Gastroesophageal sphincter (tissue), 4 donors: ENCODE measurements at regions not wholly inside any gene's neighbourhood (a gene's known extent, or its start where the extent isn't known, plus 50 kb on each side); places are given as distances from the start of the nearest gene placed in this dataset.
"Not testable (repeated sequence)": the region's sequence is repeated elsewhere in the genome, so short reads cannot be mapped to it uniquely, and the experiment has no call there.

Experiments used
- ATAC-seq: fragments of 150-250 bp; one replicate; pipeline ENCODE4 v1.9.1; 2016; ENCODE audit warnings: mild to moderate bottlenecking, moderate library complexity
- H3K27ac ChIP-seq, 4 donors: fragments of 200-600 bp; sonication (generic) in 3 of 4; 1 replicate in 3 of 4; 2 replicates in 1 of 4; pipeline ENCODE4 v1.5.1; 2016 to 2019
- H3K27me3 ChIP-seq: fragments of 200-600 bp; sonication (generic); one replicate; pipeline ENCODE4 v1.5.1; 2019
- H3K36me3 ChIP-seq, 2 donors: fragments of 200-600 bp; sonication (generic); one replicate each; pipeline ENCODE4 v1.5.1; 2019; ENCODE audit warnings: control low read depth in 1 of 2
- H3K4me1 ChIP-seq, 3 donors: fragments of 200-600 bp; sonication (generic); 1 replicate in 2 of 3; 2 replicates in 1 of 3; pipeline ENCODE4 v1.5.1; 2016 to 2019; ENCODE audit warnings: control low read depth in 2 of 3
- H3K4me3 ChIP-seq, 2 donors: fragments of 200-600 bp; sonication (generic); one replicate each; pipeline ENCODE4 v1.5.1; 2019; ENCODE audit warnings: mild to moderate bottlenecking in 1 of 2, moderate library complexity in 1 of 2
- H3K9me3 ChIP-seq, 3 donors: fragments of 200-600 bp; sonication (generic); one replicate each; pipeline ENCODE4 v1.5.1; 2017 to 2019; ENCODE audit warnings: control low read depth in 2 of 3
- CTCF ChIP-seq, 4 experiments: fragments of 200-600 bp in 2 of 4; fragments of 450-650 bp in 2 of 4; sonication (generic) in 1 of 4; IDR thresholded peaks; one replicate each; pipeline ENCODE4 v1.5.1; 2017 to 2019; ENCODE audit warnings: antibody characterized with exemption in 4 of 4, mild to moderate bottlenecking in 2 of 4, moderate library complexity in 2 of 4
- EP300 ChIP-seq: sonication (generic); formaldehyde crosslinking; IDR thresholded peaks from one replicate; pipeline ENCODE4 v1.6.1; 2017; ENCODE audit warnings: antibody characterized with exemption, mild to moderate bottlenecking
- POLR2A ChIP-seq, 2 donors: fragments of 450-650 bp; IDR thresholded peaks; one replicate each; pipeline ENCODE4 v1.6.1; 2017; ENCODE audit warnings: antibody characterized with exemption in 2 of 2, mild to moderate bottlenecking in 2 of 2, moderate library complexity in 1 of 2
- POLR2AphosphoS5 ChIP-seq: sonication (generic); formaldehyde crosslinking; IDR thresholded peaks from one replicate; pipeline ENCODE4 v1.6.1; 2017; ENCODE audit warnings: antibody characterized with exemption
- WGBS, 2 donors: methylation state at CpG; one replicate each; pipeline ENCODE4 v1.1.5; 2018; ENCODE audit warnings: low coverage in 1 of 2; 5-methylcytosine and 5-hydroxymethylcytosine counted together

GRCh38 chr4:33477715-33478114 lies 2757.5 kb downstream of the PCDH7 start:
- TF ChIP-seq POLR2A (IDR thresholded peaks at IDR 0.05), result no peak
- TF ChIP-seq POLR2AphosphoS5, result no peak
- no peak for TF ChIP-seq EP300
- no peak for TF ChIP-seq CTCF (IDR thresholded peaks at IDR 0.05)
- Histone ChIP-seq H3K36me3 (no peaks in the 10 kb centered on the region), H3K9me3 (no peaks in the 10 kb centered on the region), H3K27ac (no peak overlapping the region), H3K4me3 (no peak overlapping the region), H3K27me3 (no peaks in the 10 kb centered on the region), H3K4me1 (no peaks in the 10 kb centered on the region)
- no peak for ATAC-seq
- WGBS, 2 donors, result 80 to 89% methylated on average over 3 to 4 of the region's 4 CpGs

DNA sequence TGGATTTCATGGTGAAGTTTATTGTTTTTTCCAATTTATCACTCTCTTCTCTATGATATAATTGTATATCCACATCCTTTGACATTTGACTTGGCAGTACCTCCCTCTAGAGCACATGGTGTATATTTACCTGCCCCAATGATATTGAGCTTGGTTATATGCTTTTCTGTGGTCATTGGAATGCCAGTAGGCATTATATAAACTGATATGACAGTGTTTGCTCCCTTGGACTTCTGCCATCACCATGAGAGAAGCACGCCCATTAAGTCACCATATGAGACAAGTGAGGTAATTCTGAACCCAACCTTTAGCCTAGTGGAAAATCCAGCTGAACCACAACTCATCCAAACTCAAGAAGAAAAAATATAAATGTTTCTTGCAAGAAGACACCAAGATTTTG lies 2761.5 kb downstream of the ARAP2 start:
- 60 to 86% methylated on average over 1 of the region's 1 CpG for WGBS, 2 donors
- no peak for ATAC-seq
- H3K27me3 ChIP-seq, result no peaks in the 10 kb centered on the region
- no peaks in the 10 kb centered on the region for H3K9me3 ChIP-seq
- no peaks in the 10 kb centered on the region for H3K36me3 ChIP-seq
- no peak for TF ChIP-seq CTCF (IDR thresholded peaks at IDR 0.05)
- TF ChIP-seq POLR2AphosphoS5, result no peak
- no peak for TF ChIP-seq POLR2A (IDR thresholded peaks at IDR 0.05)
- no peak overlapping the region for H3K27ac ChIP-seq
- no peaks in the 10 kb centered on the region for H3K4me1 ChIP-seq
- H3K4me3 ChIP-seq, result no peak overlapping the region

DNA sequence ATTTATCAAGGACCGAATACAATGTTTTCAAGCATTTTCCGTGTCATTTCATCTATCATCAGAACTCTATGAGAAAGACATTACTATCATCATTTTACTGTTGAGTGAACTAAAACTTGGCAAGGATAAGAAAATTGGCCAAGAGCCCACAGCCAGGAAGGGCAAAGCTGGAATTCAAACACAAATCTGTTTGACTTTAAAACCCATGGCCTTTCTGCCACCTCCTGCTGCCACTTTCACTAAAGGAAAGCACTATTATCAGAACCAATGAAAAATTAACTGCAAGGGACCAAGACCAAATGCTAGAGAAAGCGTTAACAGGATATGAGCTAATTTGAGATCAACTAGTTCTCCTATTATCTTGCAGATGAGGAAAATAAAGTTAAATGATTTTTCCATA lies 2759.2 kb downstream of the ARAP2 start:
- H3K4me1 ChIP-seq, result no peaks in the 10 kb centered on the region
- no peak for ATAC-seq
- WGBS, 2 donors, result 49 to 62% methylated on average over 3 of the region's 3 CpGs
- no peaks in the 10 kb centered on the region for H3K9me3 ChIP-seq
- H3K27me3 ChIP-seq, result no peaks in the 10 kb centered on the region
- no peak overlapping the region for H3K27ac ChIP-seq
- H3K4me3 ChIP-seq, result no peak overlapping the region
- no peaks in the 10 kb centered on the region for H3K36me3 ChIP-seq
- TF ChIP-seq POLR2A (IDR thresholded peaks at IDR 0.05) (no peak), EP300 (no peak), CTCF (IDR thresholded peaks at IDR 0.05) (no peak), POLR2AphosphoS5 (no peak)

DNA sequence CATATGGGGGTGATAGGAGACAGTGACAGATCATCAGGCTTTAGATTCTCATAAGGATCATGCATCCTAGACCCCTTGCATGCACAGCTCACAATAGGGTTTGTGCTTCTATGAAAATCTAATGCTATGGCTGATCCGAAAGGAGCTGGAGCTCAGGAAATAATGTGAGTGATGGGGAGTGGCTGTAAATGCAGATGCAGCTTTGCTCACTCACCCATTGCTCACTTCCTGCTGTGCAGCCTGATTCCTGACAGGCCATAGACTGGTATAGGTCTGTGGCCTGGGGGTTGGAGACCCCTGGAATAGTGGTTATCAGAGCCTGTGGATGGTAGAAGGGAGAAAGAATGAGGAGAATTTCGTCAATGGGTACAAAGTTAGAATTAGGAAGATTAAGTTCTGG lies 2751.1 kb downstream of the ARAP2 start:
- no peaks in the 10 kb centered on the region for H3K27me3 ChIP-seq
- 58 to 88% methylated on average over 2 of the region's 2 CpGs for WGBS, 2 donors
- H3K27ac ChIP-seq, result no peak overlapping the region
- no peaks in the 10 kb centered on the region for H3K36me3 ChIP-seq
- H3K4me3 ChIP-seq, result no peak overlapping the region
- ATAC-seq, result no peak
- TF ChIP-seq CTCF (IDR thresholded peaks at IDR 0.05), result no peak
- TF ChIP-seq POLR2AphosphoS5, result no peak
- no peak for TF ChIP-seq POLR2A (IDR thresholded peaks at IDR 0.05)
- no peak for TF ChIP-seq EP300
- no peaks in the 10 kb centered on the region for H3K9me3 ChIP-seq
- H3K4me1 ChIP-seq, result no peaks in the 10 kb centered on the region

DNA sequence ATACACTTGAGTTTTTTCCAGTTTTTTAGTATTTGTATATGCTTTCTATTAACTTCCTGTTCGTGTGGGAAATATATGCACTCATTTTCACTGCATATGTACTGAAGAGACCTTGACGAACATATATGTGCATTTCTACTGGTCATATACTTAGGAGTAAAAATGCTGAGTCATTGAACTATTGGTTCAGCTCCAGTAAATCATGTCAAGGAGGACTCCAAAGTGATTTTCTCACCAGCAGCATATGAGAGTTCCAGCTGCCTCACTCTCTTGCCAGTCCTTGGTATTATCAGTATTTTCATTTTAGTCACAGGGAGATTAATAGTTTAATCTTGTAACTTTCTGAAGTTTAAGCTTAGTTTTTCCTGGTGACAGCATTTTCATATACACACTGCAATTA lies 2750.2 kb downstream of the ARAP2 start:
- 61 to 74% methylated on average over 2 of the region's 2 CpGs for WGBS, 2 donors
- Histone ChIP-seq H3K36me3 (no peaks in the 10 kb centered on the region), H3K27ac (no peak overlapping the region), H3K4me3 (no peak overlapping the region), H3K9me3 (no peaks in the 10 kb centered on the region), H3K4me1 (no peaks in the 10 kb centered on the region), H3K27me3 (no peaks in the 10 kb centered on the region)
- no peak for TF ChIP-seq CTCF (IDR thresholded peaks at IDR 0.05)
- no peak for ATAC-seq

DNA sequence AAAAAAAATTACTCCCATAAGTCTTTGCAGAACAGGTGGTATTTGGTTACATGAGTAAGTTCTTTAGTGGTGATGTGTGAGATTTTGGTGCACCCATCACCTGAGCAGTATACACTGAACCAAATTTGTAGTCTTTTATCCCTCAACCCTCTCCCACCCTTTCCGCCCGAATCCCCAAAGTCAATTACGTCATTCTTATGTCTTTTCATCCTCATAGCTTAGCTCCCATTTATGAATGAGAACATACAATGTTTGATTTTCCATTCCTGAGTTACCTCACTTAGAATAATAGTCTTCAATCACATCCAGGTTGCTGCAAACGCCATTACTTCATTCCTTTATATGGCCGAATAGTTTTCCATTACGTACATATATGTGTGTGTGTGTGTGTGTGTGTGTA lies 2742.7 kb downstream of the ARAP2 start:
- WGBS, 2 donors, result 93 to 94% methylated on average over 6 of the region's 6 CpGs
- not testable (repeated sequence) for H3K4me1 ChIP-seq, H3K4me3 ChIP-seq, H3K27ac ChIP-seq, ATAC-seq, H3K36me3 ChIP-seq, H3K27me3 ChIP-seq
- peaks cover 0 to 35% (median 0%) of the 10 kb centered on the region in 3 donors for H3K9me3 ChIP-seq
